Muscle layer of duodenum (tissue), 2 donors: ENCODE measurements at regions not wholly inside any gene's neighbourhood (a gene's known extent, or its start where the extent isn't known, plus 50 kb on each side); places are given as distances from the start of the nearest gene placed in this dataset.

ENCODE experiments used
- H3K27ac ChIP-seq: one replicate; pipeline ENCODE4 v1.7.0; 2013; ENCODE audit warnings: mild to moderate bottlenecking, low read length
- H3K27me3 ChIP-seq: one replicate; pipeline ENCODE4 v1.7.0; 2013; ENCODE audit warnings: low read depth, mild to moderate bottlenecking, control low read depth, low read length
- H3K36me3 ChIP-seq, 2 donors: one replicate each; pipeline ENCODE4 v1.7.0; 2013; ENCODE audit warnings: low read length in 2 of 2, control low read depth in 1 of 2, mild to moderate bottlenecking in 1 of 2; ENCODE audit not compliant: insufficient read depth in 2 of 2, control insufficient read depth in 1 of 2
- H3K4me1 ChIP-seq, 2 donors: one replicate each; pipeline ENCODE4 v1.7.0; 2013; ENCODE audit warnings: low read length in 2 of 2, mild to moderate bottlenecking in 2 of 2, control low read depth in 1 of 2, moderate library complexity in 1 of 2; ENCODE audit not compliant: insufficient read depth in 2 of 2, control insufficient read depth in 1 of 2
- H3K4me3 ChIP-seq, 2 donors: one replicate each; pipeline ENCODE4 v1.7.0; 2013; ENCODE audit warnings: low read length in 2 of 2, low read depth in 1 of 2, mild to moderate bottlenecking in 1 of 2
- H3K9me3 ChIP-seq, 2 donors: one replicate each; pipeline ENCODE4 v1.7.0; 2013; ENCODE audit warnings: low read length in 2 of 2, control low read depth in 1 of 2, mild to moderate bottlenecking in 1 of 2; ENCODE audit not compliant: control insufficient read depth in 1 of 2
- donor health status: healthy.

DNA sequence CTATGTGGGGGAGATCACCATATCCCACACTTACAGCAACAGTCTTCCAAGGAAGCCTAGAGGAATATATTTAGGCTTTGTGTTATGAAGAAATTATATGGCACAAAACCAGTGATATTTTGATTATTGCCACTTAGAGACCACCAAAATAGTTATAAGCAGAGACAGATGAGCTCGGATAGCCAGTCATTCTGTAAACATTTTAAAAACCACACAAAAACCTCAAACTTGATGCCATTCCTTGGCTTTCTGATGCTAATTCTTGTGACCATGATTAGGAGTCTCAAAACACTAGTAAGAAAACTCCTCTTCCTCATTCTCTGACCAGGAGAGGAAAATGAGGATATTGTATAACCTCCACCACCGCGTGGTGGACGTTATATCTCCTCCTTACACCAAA is 496.4 kb downstream of the FOXO1 start:
- Histone ChIP-seq H3K9me3 (no peaks in the 10 kb centered on the region), H3K4me1 (no peaks in the 10 kb centered on the region), H3K27ac (no peak overlapping the region), H3K4me3 (no peak overlapping the region), H3K36me3 (no peaks in the 10 kb centered on the region), H3K27me3 (peaks cover 7% of the 10 kb centered on the region)

DNA sequence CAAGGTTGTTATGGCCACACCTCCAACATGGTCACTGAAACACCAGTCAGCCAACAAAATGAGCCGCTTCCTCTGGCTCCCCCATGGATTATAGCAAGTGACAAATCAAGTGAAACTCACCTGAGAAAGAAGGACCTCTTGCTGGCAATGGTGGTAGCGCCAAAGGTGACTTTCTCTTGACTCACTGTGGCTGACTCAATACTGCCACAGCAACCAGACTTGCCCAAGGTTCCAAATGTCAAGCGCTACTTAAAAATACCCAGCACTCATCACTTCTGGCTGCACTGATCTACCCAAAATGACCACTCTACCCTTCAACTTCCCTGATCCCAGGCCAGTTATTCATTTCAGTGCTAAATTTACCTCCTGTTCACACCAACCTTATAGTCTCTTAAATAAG is 495.5 kb downstream of the FOXO1 start:
- peaks cover 7% of the 10 kb centered on the region for H3K27me3 ChIP-seq
- H3K4me1 ChIP-seq: no peaks in the 10 kb centered on the region
- no peak overlapping the region for H3K4me3 ChIP-seq
- H3K9me3 ChIP-seq: no peaks in the 10 kb centered on the region
- H3K27ac ChIP-seq: no peak overlapping the region
- no peaks in the 10 kb centered on the region for H3K36me3 ChIP-seq

GRCh38 chr13:40171566-40171965 is 494.9 kb downstream of the FOXO1 start:
- H3K4me3 ChIP-seq: no peak overlapping the region
- peaks cover 7% of the 10 kb centered on the region for H3K27me3 ChIP-seq
- no peaks in the 10 kb centered on the region for H3K9me3 ChIP-seq
- no peaks in the 10 kb centered on the region for H3K36me3 ChIP-seq
- H3K27ac ChIP-seq: no peak overlapping the region
- H3K4me1 ChIP-seq: no peaks in the 10 kb centered on the region

DNA sequence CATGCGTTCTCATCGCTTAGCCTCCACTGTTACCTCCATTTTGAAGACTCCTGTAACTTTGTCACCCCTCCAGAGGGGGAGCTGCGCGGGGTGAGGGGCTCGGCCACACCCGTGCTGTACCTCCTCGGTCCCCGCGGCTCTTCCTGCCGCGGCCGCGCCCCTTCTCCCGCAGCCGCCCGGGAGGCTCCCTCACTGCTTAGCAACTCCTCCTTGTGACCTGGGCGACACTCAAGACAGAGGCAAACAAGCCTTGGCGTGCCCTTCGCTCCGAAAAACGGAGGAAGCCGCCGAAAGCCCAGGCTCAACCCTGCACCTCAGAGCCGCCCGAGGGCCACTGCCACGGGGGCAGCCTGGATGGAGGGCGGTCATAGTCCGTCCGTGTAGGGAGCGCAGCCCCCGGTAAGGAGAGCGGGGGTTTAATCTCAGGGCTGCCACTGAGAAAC is 494.3 kb downstream of the FOXO1 start:
- H3K4me3 ChIP-seq: no peak overlapping the region
- no peaks in the 10 kb centered on the region for H3K4me1 ChIP-seq
- peaks cover 7% of the 10 kb centered on the region for H3K27me3 ChIP-seq
- H3K9me3 ChIP-seq: no peaks in the 10 kb centered on the region
- H3K36me3 ChIP-seq: no peaks in the 10 kb centered on the region
- H3K27ac ChIP-seq: no peak overlapping the region

- H3K4me3 ChIP-seq: no peak overlapping the region
- no peak overlapping the region for H3K27ac ChIP-seq
- H3K4me1 ChIP-seq: no peaks in the 10 kb centered on the region
Observed at GRCh38 chr13:40172878-40173277, 493.6 kb downstream of the FOXO1 start.

DNA sequence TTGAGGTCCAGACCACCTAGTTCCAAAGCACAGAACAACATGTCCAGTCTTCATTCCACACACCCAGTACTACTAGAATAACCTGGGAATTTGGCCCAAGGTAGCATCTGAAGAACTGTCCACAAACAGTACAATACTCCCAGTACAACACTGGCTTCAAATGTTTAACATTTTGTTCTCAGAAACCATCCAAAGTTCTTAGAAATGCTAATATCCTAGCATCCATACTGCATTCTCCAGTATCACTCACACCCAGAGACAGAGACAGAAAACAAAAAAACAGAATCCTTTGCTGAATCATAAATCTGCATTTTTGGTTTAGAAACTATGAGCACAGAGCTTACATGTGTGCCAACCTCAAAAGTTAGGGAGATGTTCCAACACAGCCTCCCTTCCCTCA is 490.8 kb downstream of the FOXO1 start:
- no peaks in the 10 kb centered on the region for H3K4me1 ChIP-seq
- H3K9me3 ChIP-seq: no peaks in the 10 kb centered on the region
- peaks cover 7% of the 10 kb centered on the region for H3K27me3 ChIP-seq
- no peaks in the 10 kb centered on the region for H3K36me3 ChIP-seq
- no peak overlapping the region for H3K27ac ChIP-seq
- no peak overlapping the region for H3K4me3 ChIP-seq

More at GRCh38 chr13:40172878-40173277, 493.6 kb downstream of the FOXO1 start:
- no peaks in the 10 kb centered on the region for H3K9me3 ChIP-seq
- H3K36me3 ChIP-seq: no peaks in the 10 kb centered on the region
- H3K27me3 ChIP-seq: peaks cover 7% of the 10 kb centered on the region

GRCh38 chr13:40176242-40176641 is 490.2 kb downstream of the FOXO1 start:
- H3K9me3 ChIP-seq: no peaks in the 10 kb centered on the region
- H3K27me3 ChIP-seq: peaks cover 7% of the 10 kb centered on the region
- H3K36me3 ChIP-seq: no peaks in the 10 kb centered on the region
- H3K27ac ChIP-seq: no peak overlapping the region
- H3K4me3 ChIP-seq: no peak overlapping the region
- no peaks in the 10 kb centered on the region for H3K4me1 ChIP-seq

DNA sequence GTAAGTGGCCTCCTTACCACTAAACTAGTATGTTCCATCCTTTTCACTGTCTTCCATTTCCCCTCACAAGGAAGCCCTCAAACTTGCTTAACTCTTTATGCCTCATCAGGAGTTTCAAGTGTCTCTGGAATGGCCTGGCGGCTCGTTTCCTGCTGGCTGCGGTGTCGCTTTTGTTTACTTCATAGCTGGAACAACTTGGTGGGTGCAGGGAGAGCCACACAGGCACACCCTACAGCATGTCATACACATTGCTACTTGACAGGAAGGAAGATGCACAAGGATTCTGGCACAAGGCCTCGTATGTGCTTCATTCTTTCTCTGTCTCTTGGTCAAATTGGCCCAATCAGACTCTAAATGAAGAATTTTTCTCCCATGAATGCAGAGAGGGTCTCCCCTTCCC is 488.3 kb downstream of the FOXO1 start:
- Histone ChIP-seq H3K27ac (no peak overlapping the region), H3K36me3 (no peaks in the 10 kb centered on the region), H3K9me3 (no peaks in the 10 kb centered on the region), H3K4me1 (no peaks in the 10 kb centered on the region), H3K4me3 (no peak overlapping the region), H3K27me3 (no peaks in the 10 kb centered on the region)

DNA sequence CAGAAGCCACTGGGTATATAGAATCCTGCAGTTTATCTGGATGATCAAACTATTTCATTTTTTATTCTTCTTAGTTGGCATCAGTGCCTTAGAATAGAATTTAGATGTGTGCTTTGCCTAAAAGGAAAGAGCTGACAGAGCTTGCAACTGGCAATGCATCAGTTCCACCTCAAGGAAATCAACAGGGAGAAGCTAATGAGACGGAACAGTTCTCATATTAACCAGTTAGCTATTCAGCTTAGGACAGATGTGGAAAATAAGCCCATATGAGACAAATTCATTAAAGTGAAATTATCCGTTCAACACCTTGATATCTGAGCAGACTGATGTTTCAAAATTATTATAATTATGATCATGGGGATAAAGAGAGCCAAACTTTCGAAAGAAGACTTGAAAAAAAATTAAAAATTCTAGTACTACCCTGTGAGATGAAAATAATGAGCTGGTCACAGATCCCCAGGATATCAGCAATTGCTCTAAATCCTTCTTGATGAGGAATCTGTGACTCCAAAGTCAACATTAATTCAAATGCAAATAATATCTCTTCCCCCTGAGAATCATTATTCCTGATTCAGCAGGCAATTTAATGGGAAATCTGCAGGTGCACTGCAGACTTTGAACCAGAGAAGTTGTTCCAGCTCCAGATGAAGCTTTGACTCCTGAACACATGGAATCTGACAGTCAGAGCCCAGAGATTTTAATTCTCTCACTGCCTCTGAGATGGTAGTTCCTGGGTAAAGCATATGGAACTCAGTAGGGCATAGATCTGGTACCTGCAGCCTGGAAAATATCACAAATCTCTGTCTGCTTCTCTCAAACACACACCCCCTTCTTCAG is 486.8 kb downstream of the FOXO1 start:
- Histone ChIP-seq H3K36me3 (no peaks in the 10 kb centered on the region), H3K9me3 (no peaks in the 10 kb centered on the region), H3K27ac (no peak overlapping the region), H3K4me1 (no peaks in the 10 kb centered on the region), H3K27me3 (no peaks in the 10 kb centered on the region), H3K4me3 (no peak overlapping the region)

DNA sequence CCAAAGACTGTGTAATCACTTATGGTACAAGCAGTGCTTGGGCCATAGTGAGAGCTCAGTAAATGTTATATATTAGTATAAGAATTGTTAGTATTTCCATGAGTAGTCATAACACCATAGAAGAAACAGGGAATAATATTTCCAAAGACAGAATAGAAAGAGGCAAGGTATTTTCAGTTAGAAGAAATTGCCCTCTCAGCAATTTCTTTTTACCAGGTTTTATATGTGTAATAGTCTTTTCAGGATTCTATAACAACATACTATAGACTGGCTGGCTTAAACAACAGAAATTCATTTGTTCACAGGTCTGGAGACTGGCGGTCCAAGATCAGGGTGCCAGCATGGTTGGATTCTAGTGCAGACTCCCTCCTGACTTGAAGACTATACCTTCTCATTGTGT is 485.7 kb downstream of the FOXO1 start:
- Histone ChIP-seq H3K4me3 (no peak overlapping the region), H3K9me3 (no peaks in the 10 kb centered on the region), H3K4me1 (no peaks in the 10 kb centered on the region), H3K27me3 (no peaks in the 10 kb centered on the region), H3K36me3 (no peaks in the 10 kb centered on the region), H3K27ac (no peak overlapping the region)

- Histone ChIP-seq H3K4me1 (no peaks in the 10 kb centered on the region), H3K27ac (no peak overlapping the region), H3K9me3 (no peaks in the 10 kb centered on the region)
Observed at GRCh38 chr13:40181203-40181845, 485.1 kb downstream of the FOXO1 start.

More at GRCh38 chr13:40181203-40181845, 485.1 kb downstream of the FOXO1 start:
- Histone ChIP-seq H3K27me3 (no peaks in the 10 kb centered on the region), H3K4me3 (no peak overlapping the region), H3K36me3 (no peaks in the 10 kb centered on the region)
